A549 (cell line): ENCODE measurements at regions not wholly inside any gene's neighbourhood (a gene's known extent, or its start where the extent isn't known, plus 50 kb on each side); places are given as distances from the start of the nearest gene placed in this dataset.

ENCODE experiments used
- ATAC-seq, 2 experiments: fragments of 200-7000 bp in 1 of 2; fragments of >200 bp in 1 of 2; cut with Nextera tagmentation in 1 of 2; cut with Tn5 transposase in 1 of 2; 3 replicates each; pipeline versions ENCODE4 v1.8.0 to v1.9.1; 2018 to 2020; ENCODE audit warnings: mild to moderate bottlenecking in 1 of 2, moderate library complexity in 1 of 2
- CTCF ChIA-PET: fragments of 300-600 bp; sonication (Branson Sonifier 250); formaldehyde crosslinking; extraction: SDS; loops from one replicate; lab custom pipeline; 2021; ENCODE audit warnings: antibody characterized with exemption, inconsistent platforms; lab: Yijun Ruan, JAX
- POLR2A ChIA-PET: fragments of 350-600 bp; formaldehyde crosslinking; extraction: SDS; loops from one replicate; lab custom pipeline; 2021; ENCODE audit warnings: antibody characterized with exemption, inconsistent platforms; lab: Yijun Ruan, JAX
- DNase-seq, 2 experiments: peaks; one replicate each; pipeline versions ENCODE4 v3.0.0 to v3.0.0-alpha.2; 2011 to 2016; ENCODE audit warnings: low read depth in 1 of 2, low spot score in 1 of 2
- FAIRE-seq: peaks from 2 replicates; lab custom pipeline; 2011; peaks lifted over from hg19 to GRCh38; lab: Jason Lieb, UNC
- H3K27ac ChIP-seq, 2 experiments: fragments of >200 bp; sonication (Bioruptor Twin); formaldehyde crosslinking; 3 replicates each; pipeline ENCODE4 v1.5.1; 2016 to 2017
- H3K4me1 ChIP-seq: fragments of >200 bp; sonication (Bioruptor Twin); formaldehyde crosslinking; 3 replicates; pipeline ENCODE4 v1.6.1; 2016
- H3K4me2 ChIP-seq: fragments of >200 bp; sonication (Bioruptor Twin); formaldehyde crosslinking; 3 replicates; pipeline ENCODE4 v1.6.1; 2016
- H3K4me3 ChIP-seq: fragments of >200 bp; sonication (Bioruptor Twin); formaldehyde crosslinking; 3 replicates; pipeline ENCODE4 v1.5.1; 2016
- H3K9me3 ChIP-seq: fragments of >200 bp; sonication (Bioruptor Twin); formaldehyde crosslinking; 3 replicates; pipeline ENCODE4 v1.6.1; 2016
- CEBPB ChIP-seq, 2 experiments: fragments of >200 bp in 1 of 2; sonication (Bioruptor Twin) in 1 of 2; formaldehyde crosslinking in 1 of 2; IDR thresholded peaks; 2 replicates each; pipeline ENCODE4 v1.6.1; 2012 to 2016
- EHF ChIP-seq: fragments of 250-450 bp; sonication (Bioruptor Pico); IDR thresholded peaks from 2 replicates; pipeline ENCODE4 v1.5.0; 2020; ENCODE audit warnings: mild to moderate bottlenecking
- EHMT2 ChIP-seq: fragments of 200-600 bp; sonication (generic); IDR thresholded peaks from 2 replicates; pipeline ENCODE4 v1.6.1; 2016; ENCODE audit warnings: antibody characterized with exemption, low read depth, mild to moderate bottlenecking, moderate library complexity
- EP300 ChIP-seq, 2 experiments: fragments of >200 bp; sonication (Bioruptor Twin); formaldehyde crosslinking; IDR thresholded peaks; 2 replicates in 1 of 2; 3 replicates in 1 of 2; pipeline ENCODE4 v1.6.1; 2016 to 2017
- HDAC2 ChIP-seq: fragments of 200-600 bp; sonication (generic); IDR thresholded peaks from 2 replicates; pipeline ENCODE4 v1.6.1; 2016
- HES2 ChIP-seq: fragments of >200 bp; sonication (Bioruptor Twin); formaldehyde crosslinking; IDR thresholded peaks from 2 replicates; pipeline ENCODE4 v1.6.1; 2016
- HMGXB4 ChIP-seq: fragments of 250-450 bp; sonication (Bioruptor Pico); IDR thresholded peaks from 2 replicates; pipeline ENCODE4 v1.5.0; 2021; ENCODE audit warnings: mild to moderate bottlenecking, moderate library complexity, borderline replicate concordance
- HOXB13 ChIP-seq: fragments of 250-450 bp; sonication (Bioruptor Pico); IDR thresholded peaks from 2 replicates; pipeline ENCODE4 v1.5.0; 2020; ENCODE audit warnings: low read depth, mild to moderate bottlenecking, moderate library complexity
- JUNB ChIP-seq: fragments of >200 bp; sonication (Bioruptor Twin); formaldehyde crosslinking; IDR thresholded peaks from 2 replicates; pipeline ENCODE4 v1.6.1; 2016
- MAFK ChIP-seq: fragments of 450-650 bp; IDR thresholded peaks from 2 replicates; pipeline ENCODE4 v1.6.1; 2014; ENCODE audit not compliant: partially characterized antibody
- NFE2L2 ChIP-seq: fragments of 150-350 bp; conservative IDR thresholded peaks from 2 replicates; pipeline ENCODE4 v1.6.1; 2014; ENCODE audit warnings: low read length
- NPAS2 ChIP-seq: fragments of 250-450 bp; sonication (Bioruptor Pico); IDR thresholded peaks from 2 replicates; pipeline ENCODE4 v1.8.0; 2022; ENCODE audit warnings: mild to moderate bottlenecking, moderate library complexity, borderline replicate concordance
- NR3C1 ChIP-seq: fragments of >200 bp; sonication (Bioruptor Twin); formaldehyde crosslinking; IDR thresholded peaks from 3 replicates; pipeline ENCODE4 v1.6.1; 2017
- POLR2AphosphoS2 ChIP-seq: conservative IDR thresholded peaks from 2 replicates; pipeline ENCODE4 v1.6.1; 2012; ENCODE audit warnings: low read length, improper control_type of control experiment, inconsistent platforms
- RAD21 ChIP-seq, 2 experiments: fragments of >200 bp in 1 of 2; sonication (Bioruptor Twin) in 1 of 2; formaldehyde crosslinking in 1 of 2; IDR thresholded peaks in 1 of 2; conservative IDR thresholded peaks in 1 of 2; 2 replicates in 1 of 2; 3 replicates in 1 of 2; pipeline ENCODE4 v1.6.1; 2012 to 2018; ENCODE audit warnings: inconsistent platforms in 1 of 2
- RARB ChIP-seq: fragments of 250-450 bp; sonication (Bioruptor Pico); IDR thresholded peaks from 2 replicates; pipeline ENCODE4 v1.8.0; 2021; ENCODE audit warnings: mild to moderate bottlenecking, moderate library complexity
- RCOR1 ChIP-seq: fragments of 150-350 bp; IDR thresholded peaks from 2 replicates; pipeline ENCODE4 v1.6.1; 2014; ENCODE audit warnings: antibody characterized with exemption, low read length, low read depth
- REST ChIP-seq: fragments of 200-600 bp; sonication (generic); IDR thresholded peaks from 2 replicates; pipeline ENCODE4 v1.6.1; 2016; ENCODE audit warnings: antibody characterized with exemption, mild to moderate bottlenecking, moderate library complexity
- RFX5 ChIP-seq: fragments of 450-650 bp; IDR thresholded peaks from 2 replicates; pipeline ENCODE4 v1.7.1; 2014; ENCODE audit warnings: antibody characterized with exemption, mild to moderate bottlenecking, moderate library complexity
- SMC3 ChIP-seq: fragments of >200 bp; sonication (Bioruptor Twin); formaldehyde crosslinking; IDR thresholded peaks from 3 replicates; pipeline ENCODE4 v1.6.1; 2018; ENCODE audit warnings: inconsistent platforms
- SREBF2 ChIP-seq: fragments of 450-650 bp; IDR thresholded peaks from 2 replicates; pipeline ENCODE4 v1.6.1; 2014; ENCODE audit warnings: mild to moderate bottlenecking, moderate library complexity
- ZC3H11A ChIP-seq: fragments of 450-650 bp; IDR thresholded peaks from 2 replicates; pipeline ENCODE4 v1.6.1; 2014; ENCODE audit warnings: antibody characterized with exemption, mild to moderate bottlenecking
- ZFP36 ChIP-seq: fragments of 450-650 bp; IDR thresholded peaks from 2 replicates; pipeline ENCODE4 v1.6.1; 2014; ENCODE audit warnings: borderline replicate concordance; ENCODE audit not compliant: partially characterized antibody
- ZNF302 ChIP-seq: fragments of 250-450 bp; sonication (Bioruptor Pico); IDR thresholded peaks from 2 replicates; pipeline ENCODE4 v1.9.0; 2021; ENCODE audit warnings: inconsistent platforms, mild to moderate bottlenecking, moderate library complexity
- WGBS: methylation state at CpG from one replicate; pipeline ENCODE4 v1.1.6; 2017; ENCODE audit errors: missing lambda C conversion rate; 5-methylcytosine and 5-hydroxymethylcytosine counted together

- no peaks in the 10 kb centered on the region for H3K9me3 ChIP-seq
- ChIA-PET CTCF (no interaction called here), POLR2A (no interaction called here)
- no peak overlapping the region for H3K27ac ChIP-seq
- H3K4me1 ChIP-seq: no peaks in the 10 kb centered on the region
- no peak for TF ChIP-seq NFE2L2
- no peak for TF ChIP-seq RAD21 (conservative IDR thresholded peaks at IDR 0.05 in 1 of 2, IDR thresholded peaks at IDR 0.05 in 1 of 2)
- no peak for TF ChIP-seq EHMT2
- no peak for TF ChIP-seq CEBPB (IDR thresholded peaks at IDR 0.05)
- TF ChIP-seq ZNF302 (CRISPR knock-in tag): no peak
- TF ChIP-seq RCOR1: no peak
- no peak for TF ChIP-seq SMC3
- TF ChIP-seq ZFP36: no peak
- no peak for TF ChIP-seq EP300 (IDR thresholded peaks at IDR 0.05)
- no peak for TF ChIP-seq MAFK
- no peak for TF ChIP-seq HMGXB4 (CRISPR knock-in tag)
- TF ChIP-seq ZC3H11A: no peak
- TF ChIP-seq JUNB: no peak
- TF ChIP-seq NPAS2 (CRISPR knock-in tag): no peak
- TF ChIP-seq EHF: no peak
- TF ChIP-seq POLR2AphosphoS2: no peak
- no peak for FAIRE-seq
- H3K4me2 ChIP-seq: no peak overlapping the region
- H3K4me3 ChIP-seq: no peak overlapping the region
- ATAC-seq: no peak
- no peak for DNase-seq
These were observed 133.7 kb downstream of the ERMARD start for GRCh38 chr6:169885131-169885530.

- ChIA-PET POLR2A (no interaction called here), CTCF (interaction anchor here (0.7 kb wide), 1 partner anchor 53 kb away, joined by 3 read pairs; no protein-coding TSS in a partner anchor)
- FAIRE-seq (no peak), ATAC-seq (no peak), DNase-seq (no peak)
- no peaks in the 10 kb centered on the region for H3K9me3 ChIP-seq
- no peaks in the 10 kb centered on the region for H3K4me1 ChIP-seq
- 19% methylated on average over 3 of the region's 6 CpGs for WGBS
- H3K4me2 ChIP-seq: no peak overlapping the region
- TF ChIP-seq RARB (CRISPR knock-in tag): no peak
- TF ChIP-seq NPAS2 (CRISPR knock-in tag): no peak
- no peak for TF ChIP-seq RFX5
- TF ChIP-seq HES2: no peak
- TF ChIP-seq EHF: no peak
- no peak for TF ChIP-seq HOXB13
- TF ChIP-seq ZC3H11A: no peak
- no peak for TF ChIP-seq SREBF2
- no peak for TF ChIP-seq NR3C1
- no peak for TF ChIP-seq REST
- no peak for TF ChIP-seq HDAC2
- no peak for TF ChIP-seq SMC3
- no peak overlapping the region for H3K27ac ChIP-seq
- no peak overlapping the region for H3K4me3 ChIP-seq
These were observed 132.7 kb downstream of the ERMARD start for GRCh38 chr6:169884158-169884557.
